GM08714 (cell line): ENCODE measurements at regions not wholly inside any gene's neighbourhood (a gene's known extent, or its start where the extent isn't known, plus 50 kb on each side); places are given as distances from the start of the nearest gene placed in this dataset.

Experiments
- H3K4me3 ChIP-seq: fragments of 200-500 bp; sonication (Bioruptor generic); 2 replicates; pipeline ENCODE4 v1.5.1; 2014; ENCODE audit warnings: mild to moderate bottlenecking, low read length, inconsistent platforms
- ZNF274 ChIP-seq: IDR thresholded peaks from 2 replicates; pipeline ENCODE4 v1.6.1; 2012; ENCODE audit warnings: mild to moderate bottlenecking, low read depth, low read length

DNA sequence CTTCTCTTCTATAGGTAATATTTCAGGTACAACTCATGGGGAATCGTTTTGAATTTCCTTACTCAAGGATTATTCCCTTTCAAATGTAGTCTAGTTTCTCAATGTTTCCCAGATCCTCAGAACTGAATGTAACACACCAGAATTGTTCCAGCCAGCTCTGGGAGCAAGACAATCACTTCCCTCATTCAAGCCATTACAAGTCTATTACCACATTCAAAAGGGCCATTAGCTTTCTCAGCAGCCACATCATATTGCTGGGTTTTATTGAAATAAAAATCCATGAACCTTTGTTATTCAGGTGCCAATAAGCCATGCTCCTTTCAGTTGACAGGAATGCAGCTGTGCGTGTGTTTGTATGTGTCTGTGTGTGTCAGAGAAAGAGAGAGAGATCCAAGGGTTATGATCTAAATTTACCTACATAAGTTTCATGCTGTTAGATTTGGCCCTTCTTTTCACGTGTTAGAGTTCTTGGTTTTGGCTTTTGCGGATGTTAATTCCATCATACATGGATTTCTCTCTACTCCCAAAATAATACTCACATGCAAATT is 357.7 kb downstream of the BCAT1 start:
- no peak for TF ChIP-seq ZNF274
- H3K4me3 ChIP-seq, result no peak overlapping the region

DNA sequence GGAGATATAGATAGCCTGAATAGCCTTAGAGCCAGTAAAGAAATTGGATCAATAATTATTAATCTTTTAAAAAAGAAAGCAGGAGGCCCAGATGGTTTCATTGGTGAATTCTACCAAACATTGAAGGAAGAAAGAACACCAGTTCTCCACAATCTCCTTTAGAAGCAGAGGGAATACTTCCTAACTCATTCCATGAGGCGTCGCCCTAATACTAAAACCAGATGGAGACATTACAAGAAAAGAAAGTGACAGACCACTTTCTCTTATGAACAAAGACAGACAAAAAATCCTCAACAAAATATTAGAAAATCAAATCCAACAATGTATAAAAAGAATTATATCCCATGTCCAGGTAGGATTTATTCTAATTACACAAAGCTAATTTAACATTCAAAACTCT is 362.6 kb downstream of the BCAT1 start:
- H3K4me3 ChIP-seq, result no peak overlapping the region
- no peak for TF ChIP-seq ZNF274

DNA sequence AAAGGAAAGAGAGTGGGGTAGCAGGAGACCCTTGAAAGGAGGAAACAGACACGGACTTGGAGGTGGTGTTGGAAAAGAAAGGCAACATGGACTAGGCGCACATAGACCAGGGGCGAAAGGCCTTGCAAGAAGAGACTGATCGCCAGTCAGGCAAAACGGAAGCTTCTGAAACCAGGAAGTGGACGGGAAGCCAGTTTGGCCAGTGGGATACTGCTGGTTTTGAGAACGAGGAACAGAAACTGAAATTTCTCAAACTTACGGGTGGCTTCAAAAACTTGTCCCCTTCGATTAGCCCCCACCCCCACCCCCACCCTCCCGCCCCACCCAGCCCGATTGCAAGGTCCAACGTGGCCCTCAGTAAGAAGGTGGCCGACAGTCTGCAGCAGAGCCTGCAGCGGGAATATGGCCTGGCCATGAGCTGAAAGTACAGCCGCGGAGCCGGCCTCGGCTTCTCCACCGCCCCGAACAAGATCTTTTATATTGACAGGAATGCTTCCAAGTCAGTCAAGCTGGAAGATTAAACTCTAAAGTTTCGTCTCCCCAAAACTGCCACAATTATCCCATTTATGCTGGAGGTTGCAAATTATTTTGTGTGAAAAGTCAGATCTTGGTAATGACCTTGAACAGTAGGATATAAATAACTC is 364.7 kb downstream of the BCAT1 start:
- TF ChIP-seq ZNF274, result no peak
- H3K4me3 ChIP-seq, result no peak overlapping the region

DNA sequence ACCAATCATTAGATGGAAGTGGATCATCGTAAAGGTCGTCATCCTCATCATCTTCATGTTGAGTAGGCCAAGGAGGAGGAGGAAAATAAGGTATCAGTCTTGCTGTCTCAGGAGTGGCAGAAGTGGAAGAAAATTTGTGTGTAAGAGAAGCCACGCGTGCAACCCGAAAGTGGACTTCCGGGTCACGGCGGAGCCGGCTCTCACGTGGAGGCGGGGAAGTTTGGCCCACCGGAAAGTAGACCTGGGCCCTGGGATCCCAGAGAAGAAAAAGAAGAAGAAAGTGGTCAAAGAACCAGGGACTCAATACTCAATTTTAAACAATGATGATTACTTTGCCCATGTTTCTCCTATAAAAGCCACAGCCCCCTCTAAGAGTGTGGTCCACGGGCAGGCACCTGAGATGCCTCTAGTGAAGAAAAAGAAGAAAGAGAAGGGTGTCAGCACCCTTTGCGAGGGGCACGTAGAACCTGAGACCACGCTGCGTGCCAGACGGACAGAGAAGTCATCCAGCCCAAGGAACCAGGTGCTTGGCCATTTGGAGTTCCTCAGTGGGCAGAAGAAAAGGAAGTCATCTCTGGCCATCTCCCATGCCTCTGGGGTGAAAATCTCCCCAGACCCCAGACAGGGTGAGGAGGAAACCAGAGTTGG is 365.8 kb downstream of the BCAT1 start:
- H3K4me3 ChIP-seq, result no peak overlapping the region
- no peak for TF ChIP-seq ZNF274

DNA sequence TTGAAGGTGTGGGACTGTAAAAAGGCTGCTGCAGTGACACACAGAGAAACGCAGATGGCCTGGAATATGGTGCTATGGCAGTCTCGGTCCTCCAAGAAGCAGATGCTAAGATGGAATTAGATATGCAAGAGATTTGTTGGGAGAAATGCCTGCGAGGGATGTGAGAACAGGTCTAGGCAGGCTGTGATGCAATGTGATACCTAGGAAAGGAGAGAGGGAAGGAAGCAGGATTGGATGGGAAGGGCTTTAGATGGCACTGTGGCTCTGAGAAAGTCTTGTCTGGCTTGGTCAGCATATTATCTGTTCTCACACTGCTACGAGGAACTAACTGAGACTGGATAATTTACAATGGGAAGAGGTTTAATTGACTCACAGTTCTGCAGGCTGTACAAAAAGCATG is 374.4 kb downstream of the BCAT1 start:
- no peak overlapping the region for H3K4me3 ChIP-seq
- no peak for TF ChIP-seq ZNF274

DNA sequence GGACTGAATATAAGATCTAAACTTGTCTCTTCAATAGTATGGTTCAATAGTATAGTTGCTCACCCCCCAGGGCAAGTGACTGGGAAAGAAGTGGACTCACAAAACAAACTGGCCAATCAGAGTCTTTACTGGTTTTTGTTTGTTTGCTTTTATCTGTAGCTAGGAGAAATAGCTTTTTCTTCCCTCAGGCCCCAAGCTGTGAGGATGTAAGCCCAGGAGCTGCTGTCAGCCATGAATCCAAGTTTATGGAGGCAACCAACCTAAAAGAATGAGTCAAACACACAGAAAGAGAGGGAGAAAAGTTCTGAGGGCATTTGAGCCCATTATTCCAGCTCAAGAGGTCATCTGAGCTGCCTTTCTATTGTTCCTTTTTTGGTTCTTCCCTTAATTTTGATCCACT is 375.3 kb downstream of the BCAT1 start:
- H3K4me3 ChIP-seq, result no peak overlapping the region
- no peak for TF ChIP-seq ZNF274

DNA sequence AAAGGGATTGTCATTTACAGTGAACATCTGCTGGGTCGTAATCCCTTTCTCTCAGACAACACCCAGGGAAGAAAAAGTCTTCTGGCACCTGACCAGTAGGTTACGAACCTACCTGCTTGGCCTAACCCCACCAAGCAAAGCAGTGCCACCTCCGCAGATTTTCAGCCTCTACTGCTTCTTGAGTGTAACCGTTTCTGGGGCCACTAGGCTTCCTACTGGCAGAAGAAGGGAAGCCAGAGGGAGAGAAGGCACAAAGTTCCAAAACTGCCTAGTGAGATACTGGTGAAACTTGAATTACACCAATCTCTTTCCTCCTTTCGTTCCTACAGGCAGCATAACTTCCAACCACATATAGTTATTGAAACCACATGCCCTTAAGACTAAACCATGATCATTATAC is 383.6 kb downstream of the BCAT1 start:
- no peak for TF ChIP-seq ZNF274
- no peak overlapping the region for H3K4me3 ChIP-seq

DNA sequence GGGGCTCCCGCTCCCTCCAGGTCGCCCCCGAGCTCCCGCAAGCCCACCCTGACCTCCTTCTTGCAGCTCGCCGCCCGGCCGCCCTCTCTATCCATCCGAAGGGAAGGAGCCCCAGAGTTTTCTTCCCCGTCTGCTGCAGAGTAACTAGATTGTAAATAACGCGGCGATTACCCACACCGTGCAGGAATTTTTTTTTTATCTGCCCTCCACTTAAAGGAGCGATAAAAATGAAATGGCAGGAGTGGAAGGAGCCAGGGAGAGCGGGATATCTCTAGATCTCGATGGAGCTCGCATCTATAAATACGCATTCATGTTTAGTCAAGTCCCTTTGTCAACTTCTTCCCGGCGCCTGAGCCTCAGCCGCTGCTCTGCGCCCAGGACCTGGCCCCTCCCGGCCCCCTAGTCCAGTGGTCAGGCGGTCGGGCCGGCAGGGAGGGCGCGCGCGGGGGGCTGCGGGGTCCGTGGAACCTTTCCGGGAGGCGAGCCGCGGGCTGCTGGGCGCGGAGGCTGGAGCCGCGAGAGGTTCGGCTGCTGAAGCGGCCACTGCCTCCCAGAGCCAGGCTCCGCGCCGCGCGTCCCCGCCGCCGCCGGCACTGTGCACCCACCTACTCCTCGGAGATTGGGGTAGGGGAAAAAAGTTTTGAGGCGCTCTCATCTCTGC is 386.0 kb downstream of the BCAT1 start:
- TF ChIP-seq ZNF274, result no peak
- H3K4me3 ChIP-seq, result peak overlapping the region; percentile 72

DNA sequence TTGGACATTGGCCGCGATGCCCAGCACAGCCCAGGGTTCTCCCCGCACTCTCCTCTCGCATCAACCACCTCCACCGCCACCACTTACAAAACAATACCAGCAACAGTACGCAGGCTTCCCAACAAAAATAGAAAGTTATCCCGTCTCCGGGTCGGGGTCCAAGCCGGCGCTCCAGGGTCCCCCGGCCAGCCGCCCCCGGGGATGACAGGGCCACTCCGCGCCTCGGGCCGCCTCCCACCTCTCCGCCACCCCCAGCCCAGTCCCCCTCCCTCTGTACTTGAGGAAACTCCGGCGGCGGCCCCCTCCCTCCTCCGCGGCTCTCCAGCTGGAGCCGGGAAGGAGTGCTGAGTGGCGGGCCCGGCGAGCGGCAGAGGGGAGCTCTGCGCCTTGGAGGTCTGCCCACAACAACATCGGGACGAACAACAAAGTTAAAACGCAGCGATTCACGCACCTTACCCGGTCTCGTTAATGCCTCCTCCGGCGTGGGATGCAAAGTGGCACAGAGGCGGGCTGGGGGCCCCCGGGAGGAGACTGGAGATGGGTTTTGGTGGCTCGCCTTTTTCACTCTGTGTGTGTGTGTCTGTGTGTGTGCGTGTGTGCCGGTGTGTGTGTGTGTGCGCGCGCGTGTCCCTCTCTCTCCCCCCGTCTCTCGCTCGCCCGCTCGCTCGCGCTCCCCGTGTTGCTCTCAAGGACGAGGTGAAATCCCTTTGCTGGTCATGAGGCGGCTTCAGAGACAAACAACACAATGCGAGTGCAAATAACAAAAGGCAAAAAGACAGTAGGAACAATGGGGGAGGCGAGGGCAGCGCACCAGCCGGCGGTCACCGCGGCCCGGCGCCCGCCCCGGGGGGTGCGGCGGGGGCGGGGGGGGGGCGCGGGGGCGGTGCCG is 386.8 kb downstream of the BCAT1 start:
- peak overlapping the region; percentile 72 for H3K4me3 ChIP-seq
- no peak for TF ChIP-seq ZNF274

DNA sequence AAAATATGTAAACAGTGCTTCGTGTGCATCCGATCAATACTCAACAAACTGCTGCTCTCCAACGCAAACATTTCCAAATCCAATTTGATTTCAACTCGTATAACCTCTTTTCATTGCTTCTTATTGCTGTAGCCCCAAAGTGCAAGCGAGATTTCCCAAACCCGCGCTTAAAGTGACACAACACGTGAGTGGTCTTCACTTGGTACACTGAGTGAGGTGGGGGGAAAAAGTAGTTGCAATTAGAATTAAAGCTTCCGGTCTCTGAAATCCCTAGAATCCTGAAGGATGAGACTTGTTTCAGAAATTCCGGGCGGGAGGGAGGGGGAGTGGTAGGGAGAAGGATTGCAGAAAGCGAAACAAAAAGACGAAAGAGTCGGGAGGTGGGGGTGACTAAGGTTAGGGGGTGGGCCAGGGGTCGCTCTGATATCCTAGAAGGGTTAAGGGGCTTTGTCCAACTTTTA is 387.5 kb downstream of the BCAT1 start:
- no peak for TF ChIP-seq ZNF274
- H3K4me3 ChIP-seq, result peak overlapping the region; percentile 72

DNA sequence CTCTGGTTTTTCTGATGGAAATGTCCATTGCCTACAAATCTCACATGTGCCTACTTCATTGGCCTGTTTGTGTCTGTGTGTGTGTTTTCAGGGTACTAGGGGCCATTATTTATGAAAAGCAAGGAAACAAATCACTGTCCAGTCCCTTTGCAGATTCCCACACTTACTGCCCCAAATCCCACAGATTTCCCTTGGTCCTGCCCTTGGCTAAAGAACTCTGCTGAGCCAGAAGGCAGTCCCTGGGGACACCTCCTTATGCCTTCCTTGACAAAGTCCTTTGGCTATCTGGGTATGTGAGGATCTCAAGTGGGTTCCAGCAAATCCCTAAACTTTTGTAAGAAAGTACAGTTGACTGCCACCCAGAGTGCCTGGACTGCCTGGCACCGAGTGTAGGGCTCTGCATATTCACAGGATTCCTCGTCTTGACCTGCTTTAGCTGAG is 388.1 kb downstream of the BCAT1 start:
- TF ChIP-seq ZNF274, result no peak
- H3K4me3 ChIP-seq, result peak overlapping the region; percentile 72

DNA sequence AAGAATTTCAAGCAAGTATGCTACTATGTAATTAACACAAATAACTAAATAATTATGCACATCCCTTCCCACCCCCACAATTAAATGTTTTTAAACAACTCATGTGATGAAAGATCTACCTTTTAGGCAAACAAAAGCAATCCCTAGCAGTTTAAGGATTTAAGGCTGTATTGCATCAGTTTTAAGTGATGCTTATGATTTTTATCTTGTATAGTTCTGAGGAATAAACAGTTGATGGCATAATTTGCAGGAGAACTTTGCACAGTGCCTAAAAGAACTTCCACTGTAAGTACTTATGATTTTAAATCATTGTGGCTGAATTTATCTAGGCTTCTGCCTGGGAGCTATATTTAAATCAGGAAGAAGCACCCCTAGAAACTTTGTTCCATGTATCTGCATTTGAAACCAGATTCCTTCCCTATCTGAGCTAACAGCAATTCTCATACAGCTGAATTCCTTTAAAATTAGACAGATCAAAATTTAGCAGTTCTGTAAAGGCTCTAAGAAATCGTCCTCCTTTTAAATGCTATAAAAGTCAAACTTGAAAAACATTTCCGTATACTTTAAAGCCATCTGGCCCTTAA is 388.6 kb downstream of the BCAT1 start:
- TF ChIP-seq ZNF274, result no peak
- H3K4me3 ChIP-seq, result no peak overlapping the region

DNA sequence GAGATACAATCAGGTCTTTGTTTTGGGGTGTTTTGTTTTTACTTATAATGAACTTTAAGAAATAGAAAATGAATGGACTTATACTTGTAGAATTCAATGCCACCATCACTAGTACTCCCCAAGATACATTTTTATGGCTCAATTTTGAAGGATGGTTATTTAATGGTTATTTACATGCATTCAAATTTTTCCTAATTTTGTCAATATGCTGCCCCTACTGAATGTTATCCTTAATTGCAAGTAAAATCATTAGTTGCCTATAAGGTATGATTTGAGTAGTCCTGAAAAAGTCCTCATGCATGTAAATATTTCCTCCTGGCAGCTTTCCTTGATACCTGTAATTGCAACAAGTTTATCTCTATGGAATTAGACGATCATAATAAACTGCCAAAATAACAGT is 391.2 kb downstream of the BCAT1 start:
- no peak for TF ChIP-seq ZNF274
- no peak overlapping the region for H3K4me3 ChIP-seq

DNA sequence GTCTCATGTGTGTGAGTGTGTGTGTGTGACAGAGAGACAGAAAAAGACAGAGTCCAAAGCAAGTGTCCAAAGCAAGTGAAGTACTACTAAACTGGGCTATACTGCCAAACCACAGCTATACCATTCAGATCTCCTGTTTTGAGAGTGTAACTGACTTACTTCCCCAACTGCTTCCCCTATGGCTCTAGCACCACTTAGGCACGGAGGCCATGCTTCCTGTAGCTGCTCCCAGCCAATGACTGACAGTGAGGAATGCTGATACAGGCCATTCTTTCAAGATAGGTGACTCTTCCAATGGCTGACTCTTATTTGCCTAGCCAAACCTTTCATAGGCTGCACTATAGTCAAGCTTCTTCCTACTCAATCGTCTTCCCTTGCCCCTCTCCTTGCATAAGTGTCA is 393.2 kb downstream of the BCAT1 start:
- no peak overlapping the region for H3K4me3 ChIP-seq
- no peak for TF ChIP-seq ZNF274
